ENCODE measurements at regions not wholly inside any gene's neighbourhood (a gene's known extent, or its start where the extent isn't known, plus 50 kb on each side); places are given as distances from the start of the nearest gene placed in this dataset.

DNA sequence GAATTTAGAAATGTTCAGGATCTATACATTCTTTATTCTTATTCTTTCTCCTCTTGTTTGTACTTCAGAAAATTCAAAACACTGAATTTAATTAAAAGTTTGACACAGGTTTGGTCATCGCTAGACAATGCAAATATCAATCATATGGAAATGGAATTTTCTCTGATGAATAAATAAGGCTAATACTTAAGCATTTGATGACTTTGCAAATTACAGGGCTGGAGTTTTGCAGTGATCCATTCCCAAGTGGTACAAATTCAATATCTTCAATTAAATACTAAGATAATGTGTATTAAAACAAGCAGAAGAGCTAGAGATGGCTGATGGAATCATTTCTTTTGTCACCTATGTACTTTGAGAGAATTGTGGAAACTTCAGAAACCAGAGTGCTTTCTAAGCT is 439.6 kb downstream of the DYNC2H1 start:
- Mint-ChIP-seq H3K36me3 (ENCODE audit: insufficient read depth) (no peaks in the 10 kb centered on the region), H3K4me1 (ENCODE audit: low read depth) (no peaks in the 10 kb centered on the region)
- no peak for DNase-seq

GRCh38 chr11:103550811-103551210 is 441.6 kb downstream of the DYNC2H1 start:
- DNase-seq (no peak), ATAC-seq (no peak)
- Mint-ChIP-seq H3K27me3 (ENCODE audit: low read depth) (peaks cover 3% of the 10 kb centered on the region), H3K36me3 (ENCODE audit: insufficient read depth) (no peaks in the 10 kb centered on the region), H3K4me3 (no peak overlapping the region), H3K4me1 (ENCODE audit: low read depth) (no peaks in the 10 kb centered on the region), H3K9me3 (no peaks in the 10 kb centered on the region)

More for the DNA sequence above, 439.6 kb downstream of the DYNC2H1 start:
- H3K9me3 Mint-ChIP-seq = no peaks in the 10 kb centered on the region
- no peak for ATAC-seq
- H3K27me3 Mint-ChIP-seq (ENCODE audit: low read depth) = peaks cover 4% of the 10 kb centered on the region
- H3K4me3 Mint-ChIP-seq = no peak overlapping the region

DNA sequence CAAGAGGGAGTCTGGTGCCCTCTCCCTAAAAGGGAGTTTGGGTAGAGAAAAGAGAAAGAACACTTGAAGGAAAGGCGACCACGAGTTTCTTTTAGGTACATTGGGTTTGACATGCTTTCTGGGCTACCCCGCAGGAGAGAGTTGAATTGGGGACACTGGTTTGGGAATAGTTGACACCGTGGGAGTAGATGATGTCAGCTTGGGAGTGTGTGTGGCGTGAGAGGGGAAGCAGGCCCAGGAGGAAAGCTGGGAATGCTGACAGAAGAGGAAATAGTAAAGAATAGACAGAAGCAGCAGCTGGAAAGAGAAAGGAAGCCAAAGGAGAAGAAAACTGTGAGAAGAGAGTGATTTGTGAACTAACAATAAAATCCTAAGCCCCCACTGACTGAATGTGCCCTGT is 442.9 kb downstream of the DYNC2H1 start:
- ATAC-seq (no peak), DNase-seq (no peak)
- Mint-ChIP-seq H3K4me1 (ENCODE audit: low read depth) (no peaks in the 10 kb centered on the region), H3K4me3 (no peak overlapping the region), H3K36me3 (ENCODE audit: insufficient read depth) (no peaks in the 10 kb centered on the region), H3K27me3 (ENCODE audit: low read depth) (peaks cover 3% of the 10 kb centered on the region), H3K9me3 (no peaks in the 10 kb centered on the region)

GRCh38 chr11:103556171-103556570 is 446.9 kb downstream of the DYNC2H1 start:
- H3K36me3 Mint-ChIP-seq (ENCODE audit: insufficient read depth) = no peaks in the 10 kb centered on the region
- H3K4me1 Mint-ChIP-seq (ENCODE audit: low read depth) = no peaks in the 10 kb centered on the region
- DNase-seq = no peak
- peaks cover 2% of the 10 kb centered on the region for H3K27me3 Mint-ChIP-seq (ENCODE audit: low read depth)
- ATAC-seq = no peak
- no peak overlapping the region for H3K4me3 Mint-ChIP-seq
- H3K9me3 Mint-ChIP-seq = no peaks in the 10 kb centered on the region

DNA sequence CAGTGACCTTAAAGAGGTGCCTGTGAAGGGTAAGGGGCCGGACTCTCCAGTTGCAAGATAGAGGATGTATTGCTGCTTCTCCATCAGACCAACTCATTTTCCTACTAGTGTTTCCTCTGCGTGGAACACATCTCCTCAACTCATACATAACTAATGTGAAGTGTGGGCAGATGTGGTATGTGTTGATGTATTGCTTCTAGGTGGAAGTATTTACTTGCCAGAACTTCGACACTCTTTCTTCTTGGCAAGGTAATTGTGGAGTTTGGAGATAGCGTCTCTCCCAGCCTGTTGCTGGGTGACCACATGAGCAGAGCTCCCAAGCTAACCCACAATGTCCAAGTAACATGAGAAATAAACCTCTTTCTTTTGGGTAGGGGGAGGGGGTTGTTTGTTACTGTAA is 456.9 kb downstream of the DYNC2H1 start:
- Mint-ChIP-seq H3K4me1 (ENCODE audit: low read depth) (no peaks in the 10 kb centered on the region), H3K4me3 (no peak overlapping the region), H3K27me3 (ENCODE audit: low read depth) (no peaks in the 10 kb centered on the region), H3K9me3 (no peaks in the 10 kb centered on the region), H3K36me3 (ENCODE audit: insufficient read depth) (no peaks in the 10 kb centered on the region)
- DNase-seq (no peak), ATAC-seq (no peak)

DNA sequence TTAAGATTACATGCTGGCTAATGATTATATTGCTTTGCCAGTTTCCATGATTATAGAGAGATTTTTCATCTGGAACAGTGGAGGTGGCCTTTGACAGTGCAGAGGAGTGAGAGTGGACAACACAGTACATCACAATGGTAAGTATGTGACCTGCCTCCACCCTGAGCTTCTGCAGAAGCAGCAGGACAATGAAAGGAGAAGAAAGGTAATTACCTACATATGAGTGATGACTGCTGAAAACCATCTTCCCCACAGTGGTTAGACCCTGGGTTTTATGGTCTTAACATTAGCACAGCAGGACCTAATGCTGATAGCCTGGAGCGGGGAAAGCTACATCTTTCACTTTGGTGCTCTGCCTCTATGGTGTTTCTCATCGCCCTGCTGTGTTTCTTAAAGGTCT is 454.7 kb upstream of the DDI1 start:
- ATAC-seq (no peak), DNase-seq (no peak)
- Mint-ChIP-seq H3K27me3 (ENCODE audit: low read depth) (no peaks in the 10 kb centered on the region), H3K4me1 (ENCODE audit: low read depth) (no peaks in the 10 kb centered on the region), H3K9me3 (peaks cover 5% of the 10 kb centered on the region), H3K36me3 (ENCODE audit: insufficient read depth) (no peaks in the 10 kb centered on the region), H3K4me3 (no peak overlapping the region)

GRCh38 chr11:103582351-103582909 is 454.0 kb upstream of the DDI1 start:
- DNase-seq (no peak), ATAC-seq (no peak)
- H3K4me3 Mint-ChIP-seq = no peak overlapping the region
- no peaks in the 10 kb centered on the region for H3K27me3 Mint-ChIP-seq (ENCODE audit: low read depth)
- peaks cover 5% of the 10 kb centered on the region for H3K9me3 Mint-ChIP-seq
- H3K36me3 Mint-ChIP-seq (ENCODE audit: insufficient read depth) = no peaks in the 10 kb centered on the region
- no peaks in the 10 kb centered on the region for H3K4me1 Mint-ChIP-seq (ENCODE audit: low read depth)

- no peak for DNase-seq
- Mint-ChIP-seq H3K4me3 (no peak overlapping the region), H3K36me3 (ENCODE audit: insufficient read depth) (no peaks in the 10 kb centered on the region), H3K27me3 (ENCODE audit: low read depth) (no peaks in the 10 kb centered on the region), H3K4me1 (ENCODE audit: low read depth) (no peaks in the 10 kb centered on the region), H3K9me3 (peaks cover 5% of the 10 kb centered on the region)
- no peak for ATAC-seq
Measured at GRCh38 chr11:103584021-103584420, 452.4 kb upstream of the DDI1 start.

DNA sequence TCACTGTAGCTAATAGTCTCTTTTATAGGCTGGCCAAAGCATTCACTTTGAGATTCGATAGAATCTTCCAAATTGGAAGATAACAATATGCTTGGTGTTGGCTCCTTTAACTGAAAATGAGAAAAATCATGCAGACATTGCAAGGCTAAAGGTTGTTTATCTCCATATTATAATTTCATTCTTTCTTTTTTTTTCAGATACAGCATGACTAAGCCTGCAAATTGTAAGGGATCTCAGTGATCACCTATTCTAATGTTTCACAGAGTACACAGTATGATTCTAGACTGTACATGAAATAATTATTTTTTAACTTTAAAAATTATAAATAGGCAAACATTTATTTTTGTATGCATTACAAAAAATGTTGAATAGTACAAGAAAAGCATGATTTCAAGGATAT is 451.7 kb upstream of the DDI1 start:
- H3K27me3 Mint-ChIP-seq (ENCODE audit: low read depth) = peaks cover 2% of the 10 kb centered on the region
- no peak overlapping the region for H3K4me3 Mint-ChIP-seq
- H3K4me1 Mint-ChIP-seq (ENCODE audit: low read depth) = no peaks in the 10 kb centered on the region
- no peak for ATAC-seq
- no peaks in the 10 kb centered on the region for H3K36me3 Mint-ChIP-seq (ENCODE audit: insufficient read depth)
- peaks cover 5% of the 10 kb centered on the region for H3K9me3 Mint-ChIP-seq
- DNase-seq = no peak

GRCh38 chr11:103585401-103585800 is 451.0 kb upstream of the DDI1 start:
- DNase-seq (no peak), ATAC-seq (no peak)
- Mint-ChIP-seq H3K36me3 (ENCODE audit: insufficient read depth) (no peaks in the 10 kb centered on the region), H3K27me3 (ENCODE audit: low read depth) (peaks cover 2% of the 10 kb centered on the region), H3K9me3 (no peaks in the 10 kb centered on the region), H3K4me3 (no peak overlapping the region), H3K4me1 (ENCODE audit: low read depth) (no peaks in the 10 kb centered on the region)

GRCh38 chr11:103585911-103586310 is 450.5 kb upstream of the DDI1 start:
- Mint-ChIP-seq H3K27me3 (ENCODE audit: low read depth) (peaks cover 2% of the 10 kb centered on the region), H3K36me3 (ENCODE audit: insufficient read depth) (no peaks in the 10 kb centered on the region), H3K4me3 (no peak overlapping the region), H3K9me3 (no peaks in the 10 kb centered on the region), H3K4me1 (ENCODE audit: low read depth) (no peaks in the 10 kb centered on the region)
- DNase-seq (no peak), ATAC-seq (no peak)

DNA sequence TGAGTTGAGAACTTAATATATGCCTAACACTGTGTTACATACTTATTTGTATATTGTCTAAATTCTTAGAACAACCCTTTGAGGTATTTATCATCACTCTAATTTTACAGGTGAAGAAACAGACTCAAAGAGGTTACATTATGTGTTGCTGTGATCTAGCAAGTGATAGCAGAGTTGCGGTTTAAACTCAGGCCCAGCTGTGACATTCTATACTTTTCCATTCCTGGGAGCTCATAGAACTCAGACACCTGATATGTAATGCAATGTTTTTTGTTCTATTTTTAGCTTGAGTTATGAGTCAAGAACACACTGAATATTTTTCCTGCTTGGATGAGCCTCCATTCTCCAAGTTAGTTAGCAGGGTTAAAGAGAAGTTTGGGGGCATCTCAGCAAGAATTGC is 449.7 kb upstream of the DDI1 start:
- Mint-ChIP-seq H3K4me3 (no peak overlapping the region), H3K9me3 (no peaks in the 10 kb centered on the region), H3K4me1 (ENCODE audit: low read depth) (no peaks in the 10 kb centered on the region), H3K36me3 (ENCODE audit: insufficient read depth) (no peaks in the 10 kb centered on the region), H3K27me3 (ENCODE audit: low read depth) (peaks cover 2% of the 10 kb centered on the region)
- no peak for DNase-seq
- ATAC-seq = no peak

DNA sequence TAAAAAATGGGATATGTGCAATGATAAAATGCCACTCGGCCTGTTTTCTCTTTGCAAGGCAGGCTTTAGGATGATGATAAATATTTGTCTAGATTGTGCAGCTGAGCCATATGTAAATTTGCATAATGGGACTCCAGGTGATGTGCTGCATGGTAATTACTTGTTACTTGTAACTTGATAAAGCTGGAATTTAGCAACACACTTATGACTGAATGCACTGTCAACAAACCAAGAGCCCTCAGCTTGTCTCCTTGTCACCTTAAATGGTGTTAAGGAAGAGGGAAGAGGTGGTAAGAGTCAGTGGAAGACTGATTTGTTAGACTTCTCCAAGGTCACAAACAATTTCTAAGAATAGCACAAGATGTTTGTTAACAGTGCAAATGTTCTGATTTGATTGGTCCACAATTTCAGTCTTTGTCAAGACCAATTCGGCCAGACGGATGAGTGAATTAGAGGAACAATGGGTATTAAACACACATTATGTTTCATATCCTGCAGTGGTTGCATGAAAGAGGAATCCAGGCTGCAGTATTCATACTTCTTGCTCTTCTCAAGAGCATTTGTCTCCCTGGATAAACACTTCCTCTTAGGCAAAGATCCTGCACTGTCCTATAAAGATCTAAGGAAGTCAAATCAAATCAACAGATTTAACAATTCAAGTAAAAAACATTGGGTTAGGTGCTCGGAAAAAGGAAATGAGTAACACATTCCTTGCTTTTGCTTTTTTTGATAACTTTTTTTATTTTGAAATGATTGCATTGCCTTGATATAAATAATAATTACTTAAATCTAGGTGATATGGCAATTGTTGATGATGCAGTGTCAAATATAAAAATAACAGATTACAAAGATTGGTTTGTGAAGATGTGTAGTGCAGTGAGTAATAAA is 448.3 kb upstream of the DDI1 start:
- H3K36me3 Mint-ChIP-seq (ENCODE audit: insufficient read depth) = no peaks in the 10 kb centered on the region
- ATAC-seq (no peak), DNase-seq (no peak)
- H3K27me3 Mint-ChIP-seq (ENCODE audit: low read depth) = peaks cover 2% of the 10 kb centered on the region
- no peak overlapping the region for H3K4me3 Mint-ChIP-seq
- no peaks in the 10 kb centered on the region for H3K9me3 Mint-ChIP-seq
- no peaks in the 10 kb centered on the region for H3K4me1 Mint-ChIP-seq (ENCODE audit: low read depth)

DNA sequence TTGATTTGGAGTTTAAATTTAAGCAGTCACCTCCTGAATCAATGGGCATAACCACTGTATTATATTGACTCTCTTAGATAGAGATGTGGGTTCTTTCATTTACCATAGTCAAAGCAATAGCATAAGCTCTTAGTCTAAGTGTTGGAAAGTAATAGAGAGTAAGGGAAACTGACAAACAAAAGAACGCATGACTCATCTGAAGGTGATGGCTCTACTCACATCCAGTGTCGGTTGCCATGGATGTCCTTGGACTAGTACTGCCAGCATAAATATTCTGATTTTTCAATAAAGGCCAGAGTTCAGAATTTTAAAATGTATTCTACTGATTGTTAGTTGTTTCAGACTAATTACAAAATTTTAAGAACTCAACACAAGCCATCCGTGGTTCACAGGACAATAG is 444.9 kb upstream of the DDI1 start:
- no peak overlapping the region for H3K4me3 Mint-ChIP-seq
- no peaks in the 10 kb centered on the region for H3K9me3 Mint-ChIP-seq
- ATAC-seq = no peak
- H3K36me3 Mint-ChIP-seq (ENCODE audit: insufficient read depth) = no peaks in the 10 kb centered on the region
- no peak for DNase-seq
- peaks cover 2% of the 10 kb centered on the region for H3K27me3 Mint-ChIP-seq (ENCODE audit: low read depth)
- no peaks in the 10 kb centered on the region for H3K4me1 Mint-ChIP-seq (ENCODE audit: low read depth)

- Mint-ChIP-seq H3K4me1 (ENCODE audit: low read depth) (no peaks in the 10 kb centered on the region), H3K4me3 (no peak overlapping the region), H3K9me3 (no peaks in the 10 kb centered on the region), H3K36me3 (ENCODE audit: insufficient read depth) (no peaks in the 10 kb centered on the region), H3K27me3 (ENCODE audit: low read depth) (peaks cover 3% of the 10 kb centered on the region)
- DNase-seq (no peak), ATAC-seq (no peak)
Measured at GRCh38 chr11:103594283-103594682, 442.2 kb upstream of the DDI1 start.

All from activated T-cell treated with anti-CD3 and anti-CD28 coated beads, Interleukin-2, amount 50 U/mL, for 4 hours (primary cell).